GM13976 (cell line): ENCODE measurements at regions not wholly inside any gene's neighbourhood (a gene's known extent, or its start where the extent isn't known, plus 50 kb on each side); places are given as distances from the start of the nearest gene placed in this dataset.

Source experiments
- DNase-seq: peaks from one replicate; pipeline ENCODE4 v3.0.0; 2012; ENCODE audit warnings: low spot score
- CTCF ChIP-seq: IDR thresholded peaks from 2 replicates; pipeline ENCODE4 v1.5.1; 2012; ENCODE audit warnings: borderline replicate concordance, mild to moderate bottlenecking; ENCODE audit not compliant: insufficient read depth; ENCODE audit errors: extremely low read depth, missing control alignments, control extremely low read depth
- in situ Hi-C: fragments of 300-500 bp; cut with MboI; formaldehyde crosslinking; loops from one replicate; pipeline ENCODE4 v1.12.0; 2022; ENCODE audit warnings: low sequenced_read_pairs, mixed read lengths, inconsistent platforms; ENCODE audit not compliant: unreplicated experiment

- in situ Hi-C loops: no loop called here
- no peak for TF ChIP-seq CTCF
- DNase-seq: peak; percentile 7
These were observed 1127.5 kb downstream of the TAF11L14 start for GRCh38 chr5:18761801-18762200.

GRCh38 chr5:18764161-18764560 is 1129.9 kb downstream of the TAF11L14 start:
- TF ChIP-seq CTCF: no peak
- no peak for DNase-seq
- in situ Hi-C loops: no loop called here

DNA sequence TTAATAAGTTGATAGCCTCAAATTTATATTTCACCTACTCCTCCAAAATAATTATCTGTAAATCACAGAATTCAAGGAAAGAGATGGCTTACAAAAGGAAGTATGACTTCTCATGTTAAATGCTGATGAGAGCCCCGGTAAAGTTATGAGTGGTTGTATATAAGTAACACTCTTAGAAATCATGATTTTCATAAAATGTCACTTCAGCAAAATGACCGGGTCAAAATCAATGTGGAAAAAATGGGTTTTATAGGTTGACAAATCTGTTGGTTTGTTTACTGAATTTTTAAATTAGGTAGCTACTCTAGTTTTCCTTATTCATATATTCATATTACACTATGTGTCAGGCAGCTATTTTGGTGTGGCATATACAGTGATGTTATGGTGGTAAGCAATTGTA is 1131.0 kb downstream of the TAF11L14 start:
- no peak for DNase-seq
- no peak for TF ChIP-seq CTCF
- in situ Hi-C loops: no loop called here

GRCh38 chr5:18771097-18771610 is 1136.9 kb downstream of the TAF11L14 start:
- no peak for DNase-seq
- in situ Hi-C loops: no loop called here
- TF ChIP-seq CTCF: no peak

DNA sequence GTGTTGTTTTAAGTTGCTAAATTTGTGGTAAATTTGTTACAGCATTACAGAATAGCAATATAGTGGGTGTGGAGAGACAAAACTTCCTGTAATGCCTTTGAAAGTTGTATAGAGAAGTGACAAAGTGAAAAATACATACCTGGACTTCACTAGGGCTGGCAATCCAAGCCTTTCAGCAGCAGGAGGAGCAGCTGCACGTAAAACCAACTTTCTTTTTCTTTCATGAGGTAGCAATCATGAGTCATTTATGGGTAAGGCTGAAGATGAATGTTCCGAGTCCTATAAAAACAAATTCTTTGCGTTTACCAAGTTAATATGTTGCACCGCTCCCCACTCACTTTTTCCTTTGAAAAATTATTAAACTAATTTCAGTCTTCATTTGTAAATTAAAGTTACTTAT is 1138.2 kb downstream of the TAF11L14 start:
- DNase-seq: no peak
- in situ Hi-C loops: no loop called here
- peak; percentile 11 for TF ChIP-seq CTCF

- in situ Hi-C loops: no loop called here
- no peak for DNase-seq
- TF ChIP-seq CTCF: no peak
These were observed 1144.0 kb downstream of the TAF11L14 start for GRCh38 chr5:18778225-18778624.
